HepG2 (cell line): ENCODE measurements at regions not wholly inside any gene's neighbourhood (a gene's known extent, or its start where the extent isn't known, plus 50 kb on each side); places are given as distances from the start of the nearest gene placed in this dataset.

ENCODE experiments used
- ATAC-seq: fragments of 200-7000 bp; cut with Tn5 transposase; 3 replicates; pipeline ENCODE4 v1.9.1; 2020; ENCODE audit warnings: mild to moderate bottlenecking, moderate library complexity
- BruUV-seq: library from RNA; stranded (reverse); fragments of 400-500 nt; replicated peaks from 2 replicates; lab custom pipeline; 2021; lab: Mats Ljungman, UMichigan
- CTCF ChIA-PET: fragments of 300-600 bp; formaldehyde crosslinking; extraction: SDS; loops from one replicate; lab custom pipeline; 2021; ENCODE audit warnings: low total read pairs, inconsistent platforms, low intra/inter-chr PET ratio; lab: Yijun Ruan, JAX
- POLR2A ChIA-PET: fragments of 350-600 bp; sonication (Branson Sonifier 250); formaldehyde crosslinking; loops from one replicate; lab custom pipeline; 2020; ENCODE audit warnings: antibody characterized with exemption, inconsistent platforms; lab: Yijun Ruan, JAX
- DNase-seq: peaks from one replicate; pipeline ENCODE4 v3.0.0-alpha.2; 2015; ENCODE audit warnings: low spot score
- FAIRE-seq: peaks from 3 replicates; lab custom pipeline; 2011; peaks lifted over from hg19 to GRCh38; lab: Jason Lieb, UNC
- H2AFZ ChIP-seq: one replicate; pipeline ENCODE4 v1.6.1; 2011; ENCODE audit warnings: low read length, inconsistent platforms
- H3K27ac ChIP-seq: fragments of 300-600 bp; 3 replicates; pipeline ENCODE4 v1.8.0; 2011; ENCODE audit warnings: mixed run types, mild to moderate bottlenecking, mixed read lengths, low read length, inconsistent platforms; ENCODE audit not compliant: insufficient read depth; ENCODE audit errors: extremely low read length
- H3K27me3 ChIP-seq, 2 experiments: fragments of 200-600 bp in 1 of 2; 2 replicates in 1 of 2; 3 replicates in 1 of 2; pipeline versions ENCODE4 v1.6.0 to v1.8.0; 2011; ENCODE audit warnings: low read length in 2 of 2, mild to moderate bottlenecking in 2 of 2, moderate library complexity in 2 of 2, inconsistent platforms in 1 of 2; ENCODE audit not compliant: insufficient read depth in 2 of 2, control insufficient read depth in 1 of 2
- H3K36me3 ChIP-seq, 2 experiments: fragments of 200-600 bp in 1 of 2; replicated peaks in 1 of 2; 2 replicates in 1 of 2; 3 replicates in 1 of 2; pipeline versions ENCODE4 v1.5.1 to v1.8.0; 2011; ENCODE audit warnings: low read length in 2 of 2, inconsistent platforms in 1 of 2; ENCODE audit not compliant: insufficient read depth in 2 of 2, control insufficient read depth in 1 of 2
- H3K4me1 ChIP-seq: 2 replicates; pipeline ENCODE4 v1.5.1; 2012; ENCODE audit warnings: low read length, inconsistent platforms; ENCODE audit not compliant: insufficient read depth
- H3K4me2 ChIP-seq: 2 replicates; pipeline ENCODE4 v1.6.0; 2011; ENCODE audit warnings: low read depth, low read length, inconsistent platforms
- H3K4me3 ChIP-seq, 3 experiments: fragments of 200-600 bp in 1 of 3; sonication (generic), shearing (Covaris generic) in 1 of 3; replicated peaks in 1 of 3; 2 replicates each; pipeline ENCODE4 v1.5.1; 2011 to 2016; ENCODE audit warnings: low read length in 3 of 3, inconsistent platforms in 2 of 3, low read depth in 2 of 3, mild to moderate bottlenecking in 2 of 3, control low read depth in 1 of 3, mixed read lengths in 1 of 3; ENCODE audit not compliant: insufficient read depth in 1 of 3
- H3K79me2 ChIP-seq: one replicate; pipeline ENCODE4 v1.6.1; 2011; ENCODE audit warnings: low read length, inconsistent platforms; ENCODE audit not compliant: insufficient read depth
- H3K9ac ChIP-seq: 2 replicates; pipeline ENCODE4 v1.6.0; 2011; ENCODE audit warnings: mild to moderate bottlenecking, low read depth, low read length, inconsistent platforms; ENCODE audit not compliant: insufficient read depth
- H3K9me3 ChIP-seq: 2 replicates; pipeline ENCODE4 v1.5.1; 2012; ENCODE audit warnings: mild to moderate bottlenecking, low read length
- H4K20me1 ChIP-seq: 2 replicates; pipeline ENCODE4 v1.6.0; 2011; ENCODE audit warnings: inconsistent platforms, mild to moderate bottlenecking, low read length, moderate library complexity; ENCODE audit not compliant: insufficient read depth
- DR1 ChIP-seq: sonication (generic); formaldehyde crosslinking; IDR thresholded peaks from 2 replicates; pipeline ENCODE4 v1.8.0; 2021; ENCODE audit warnings: mild to moderate bottlenecking, missing genetic modification reagents, inconsistent platforms
- EEA1 ChIP-seq: sonication (generic); formaldehyde crosslinking; IDR thresholded peaks from 2 replicates; pipeline ENCODE4 v1.5.1; 2020; ENCODE audit warnings: mild to moderate bottlenecking, missing genetic modification reagents, borderline replicate concordance
- FOXK1 ChIP-seq: sonication (generic); formaldehyde crosslinking; IDR thresholded peaks from 2 replicates; pipeline ENCODE4 v1.4.0; 2020; ENCODE audit warnings: low read depth, missing genetic modification reagents, borderline replicate concordance
- HES4 ChIP-seq: sonication (generic); formaldehyde crosslinking; IDR thresholded peaks from 2 replicates; pipeline ENCODE4 v1.9.0; 2021; ENCODE audit warnings: mild to moderate bottlenecking, missing genetic modification reagents, borderline replicate concordance
- MED8 ChIP-seq: sonication (generic); formaldehyde crosslinking; IDR thresholded peaks from 2 replicates; pipeline ENCODE4 v1.8.1; 2023; ENCODE audit warnings: mild to moderate bottlenecking, missing genetic modification reagents; ENCODE audit not compliant: insufficient replicate concordance
- NR0B2 ChIP-seq: sonication (generic); formaldehyde crosslinking; IDR thresholded peaks from 2 replicates; pipeline ENCODE4 v1.4.0; 2020; ENCODE audit warnings: mild to moderate bottlenecking, missing genetic modification reagents
- ONECUT2 ChIP-seq: sonication (generic); formaldehyde crosslinking; IDR thresholded peaks from 2 replicates; pipeline ENCODE4 v1.4.0; 2020; ENCODE audit warnings: missing genetic modification reagents
- PTBP1 ChIP-seq: fragments of 200-400 bp; formaldehyde crosslinking; IDR thresholded peaks from 2 replicates; pipeline ENCODE4 v1.6.1; 2018; ENCODE audit warnings: low read length, low read depth; ENCODE audit not compliant: poor library complexity, severe bottlenecking
- TEAD3 ChIP-seq: optimal IDR thresholded peaks from 2 replicates; pipeline ENCODE3; 2016; ENCODE audit warnings: borderline replicate concordance
- ZC3H4 ChIP-seq: sonication (generic); formaldehyde crosslinking; IDR thresholded peaks from 2 replicates; pipeline ENCODE4 v1.4.0; 2020; ENCODE audit warnings: missing genetic modification reagents, borderline replicate concordance
- ZNF136 ChIP-seq: sonication (generic); formaldehyde crosslinking; IDR thresholded peaks from 2 replicates; pipeline ENCODE4 v1.8.1; 2022; ENCODE audit warnings: low read depth, mild to moderate bottlenecking, moderate library complexity, missing genetic modification reagents
- ZNF234 ChIP-seq: sonication (generic); formaldehyde crosslinking; conservative IDR thresholded peaks from 2 replicates; pipeline ENCODE4 v1.5.1; 2020; ENCODE audit warnings: mild to moderate bottlenecking, missing genetic modification reagents
- ZNF34 ChIP-seq: sonication (generic); formaldehyde crosslinking; IDR thresholded peaks from 2 replicates; pipeline ENCODE4 v1.4.0; 2020; ENCODE audit warnings: mild to moderate bottlenecking, missing genetic modification reagents, borderline replicate concordance
- ZNF891 ChIP-seq: sonication (generic); formaldehyde crosslinking; IDR thresholded peaks from 2 replicates; pipeline ENCODE4 v1.5.0; 2020; ENCODE audit warnings: mild to moderate bottlenecking, missing genetic modification reagents
- WGBS: methylation state at CpG from one replicate; pipeline ENCODE4 v1.1.6; 2017; ENCODE audit warnings: low lambda C conversion rate; 5-methylcytosine and 5-hydroxymethylcytosine counted together
- in situ Hi-C: cut with HindIII; loops from 2 replicates; pipeline ENCODE4 v1.10.0; 2017; ENCODE audit warnings: low pct_unique_long_range_greater_than_20kb; ENCODE audit not compliant: extremely low pct_ligation_motif_present
- intact Hi-C: fragments of 100-400 bp; cut with micrococcal nuclease; formaldehyde crosslinking; loops from one replicate; pipeline ENCODE4 v1.10.0; 2022; ENCODE audit not compliant: unreplicated experiment
- TF ChIP-seq, protein P1 (sequence below): IDR thresholded peaks from 2 replicates; pipeline ENCODE4 v1.6.1; 2016
- TF ChIP-seq, protein P2 (sequence below): sonication (generic); formaldehyde crosslinking; IDR thresholded peaks from 2 replicates; pipeline ENCODE4 v1.4.0; 2020; ENCODE audit warnings: missing genetic modification reagents
- TF ChIP-seq, protein P3 (sequence below): sonication (generic); formaldehyde crosslinking; IDR thresholded peaks from 2 replicates; pipeline ENCODE4 v1.5.1; 2020; ENCODE audit warnings: mild to moderate bottlenecking, moderate library complexity, missing genetic modification reagents

DNA sequence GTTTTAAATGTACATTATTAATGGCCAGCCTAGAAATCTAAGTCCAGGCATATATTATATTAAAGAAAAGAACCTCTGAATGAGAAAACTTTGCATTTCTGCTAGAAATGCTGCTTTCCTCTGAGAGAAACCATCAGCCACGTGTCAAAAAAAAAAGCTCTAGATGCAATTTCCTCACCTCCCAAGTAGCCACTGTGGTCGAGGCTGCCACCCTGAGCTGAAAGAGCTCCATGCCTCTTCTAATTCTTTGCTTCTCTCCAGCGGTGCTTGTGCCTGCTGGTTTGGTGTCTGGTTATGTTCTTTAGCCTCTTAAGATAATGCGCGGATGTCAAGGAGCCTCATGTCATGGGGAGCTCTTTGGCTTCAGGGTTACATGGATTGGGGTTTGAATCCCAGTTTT, 316.0 kb downstream of the TFAP2C start:
- no peaks in the 10 kb centered on the region for H3K79me2 ChIP-seq
- no peak overlapping the region for H3K4me2 ChIP-seq
- CTCF ChIA-PET: no interaction called here
- no peaks in the 10 kb centered on the region for H3K4me1 ChIP-seq
- no peak overlapping the region for H3K27ac ChIP-seq
- intact Hi-C loops: no loop called here
- H3K9me3 ChIP-seq: no peaks in the 10 kb centered on the region
- H3K36me3 ChIP-seq: no peaks in the 10 kb centered on the region
- H2AFZ ChIP-seq: no peak overlapping the region
- peaks cover 12 to 67% of the 10 kb centered on the region in 2 experiments; a peak in 4 of 5 replicates for H3K27me3 ChIP-seq
- TF ChIP-seq, protein P1, sequence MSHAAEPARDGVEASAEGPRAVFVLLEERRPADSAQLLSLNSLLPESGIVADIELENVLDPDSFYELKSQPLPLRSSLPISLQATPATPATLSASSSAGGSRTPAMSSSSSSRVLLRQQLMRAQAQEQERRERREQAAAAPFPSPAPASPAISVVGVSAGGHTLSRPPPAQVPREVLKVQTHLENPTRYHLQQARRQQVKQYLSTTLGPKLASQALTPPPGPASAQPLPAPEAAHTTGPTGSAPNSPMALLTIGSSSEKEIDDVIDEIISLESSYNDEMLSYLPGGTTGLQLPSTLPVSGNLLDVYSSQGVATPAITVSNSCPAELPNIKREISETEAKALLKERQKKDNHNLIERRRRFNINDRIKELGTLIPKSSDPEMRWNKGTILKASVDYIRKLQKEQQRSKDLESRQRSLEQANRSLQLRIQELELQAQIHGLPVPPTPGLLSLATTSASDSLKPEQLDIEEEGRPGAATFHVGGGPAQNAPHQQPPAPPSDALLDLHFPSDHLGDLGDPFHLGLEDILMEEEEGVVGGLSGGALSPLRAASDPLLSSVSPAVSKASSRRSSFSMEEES (CRISPR knock-in tag): no peak
- TF ChIP-seq ZNF136 (CRISPR knock-in tag): no peak
- no peak for TF ChIP-seq HES4 (CRISPR knock-in tag)
- no peak for TF ChIP-seq ZC3H4 (CRISPR knock-in tag)
- no peak for TF ChIP-seq NR0B2 (CRISPR knock-in tag)
- no peak for TF ChIP-seq FOXK1 (CRISPR knock-in tag)
- TF ChIP-seq ONECUT2 (CRISPR knock-in tag): no peak
- TF ChIP-seq, protein P2, sequence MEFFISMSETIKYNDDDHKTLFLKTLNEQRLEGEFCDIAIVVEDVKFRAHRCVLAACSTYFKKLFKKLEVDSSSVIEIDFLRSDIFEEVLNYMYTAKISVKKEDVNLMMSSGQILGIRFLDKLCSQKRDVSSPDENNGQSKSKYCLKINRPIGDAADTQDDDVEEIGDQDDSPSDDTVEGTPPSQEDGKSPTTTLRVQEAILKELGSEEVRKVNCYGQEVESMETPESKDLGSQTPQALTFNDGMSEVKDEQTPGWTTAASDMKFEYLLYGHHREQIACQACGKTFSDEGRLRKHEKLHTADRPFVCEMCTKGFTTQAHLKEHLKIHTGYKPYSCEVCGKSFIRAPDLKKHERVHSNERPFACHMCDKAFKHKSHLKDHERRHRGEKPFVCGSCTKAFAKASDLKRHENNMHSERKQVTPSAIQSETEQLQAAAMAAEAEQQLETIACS: no peak
- TF ChIP-seq, protein P3, sequence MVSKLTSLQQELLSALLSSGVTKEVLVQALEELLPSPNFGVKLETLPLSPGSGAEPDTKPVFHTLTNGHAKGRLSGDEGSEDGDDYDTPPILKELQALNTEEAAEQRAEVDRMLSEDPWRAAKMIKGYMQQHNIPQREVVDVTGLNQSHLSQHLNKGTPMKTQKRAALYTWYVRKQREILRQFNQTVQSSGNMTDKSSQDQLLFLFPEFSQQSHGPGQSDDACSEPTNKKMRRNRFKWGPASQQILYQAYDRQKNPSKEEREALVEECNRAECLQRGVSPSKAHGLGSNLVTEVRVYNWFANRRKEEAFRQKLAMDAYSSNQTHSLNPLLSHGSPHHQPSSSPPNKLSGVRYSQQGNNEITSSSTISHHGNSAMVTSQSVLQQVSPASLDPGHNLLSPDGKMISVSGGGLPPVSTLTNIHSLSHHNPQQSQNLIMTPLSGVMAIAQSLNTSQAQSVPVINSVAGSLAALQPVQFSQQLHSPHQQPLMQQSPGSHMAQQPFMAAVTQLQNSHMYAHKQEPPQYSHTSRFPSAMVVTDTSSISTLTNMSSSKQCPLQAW (CRISPR knock-in tag): no peak
- TF ChIP-seq DR1 (CRISPR knock-in tag): no peak
- TF ChIP-seq MED8: no peak
- TF ChIP-seq ZNF234 (CRISPR knock-in tag): no peak
- no peak for TF ChIP-seq EEA1
- no peak for TF ChIP-seq PTBP1
- TF ChIP-seq TEAD3 (CRISPR knock-in tag): no peak
- no peak for TF ChIP-seq ZNF891 (CRISPR knock-in tag)
- TF ChIP-seq ZNF34 (CRISPR knock-in tag): no peak
- TF ChIP-seq, all 625 proteins: peak for 0
- H3K9ac ChIP-seq: no peak overlapping the region
- no peak for FAIRE-seq
- in situ Hi-C loops: no loop called here
- H4K20me1 ChIP-seq: no peaks in the 10 kb centered on the region
- no peak for ATAC-seq
- 38% methylated on average over 5 of the region's 5 CpGs for WGBS
- no TSS peak for BruUV-seq
- POLR2A ChIA-PET: no interaction called here
- no peak for DNase-seq
- H3K4me3 ChIP-seq: no peak overlapping the region
